ENCODE measurements at regions not wholly inside any gene's neighbourhood (a gene's known extent, or its start where the extent isn't known, plus 50 kb on each side); places are given as distances from the start of the nearest gene placed in this dataset.

- Histone ChIP-seq H3K4me2 (ENCODE audit: low read length) (no peak overlapping the region), H3K4me3 (ENCODE audit: low read length) (no peak overlapping the region), H3K27me3 (ENCODE audit: control insufficient read depth, insufficient read depth, low read length) (peaks cover 7% of the 10 kb centered on the region), H3K9me3 (replicated peaks; ENCODE audit: low read length) (no peaks in the 10 kb centered on the region), H3K9ac (ENCODE audit: low read depth, low read length) (no peak overlapping the region), H3K36me3 (ENCODE audit: insufficient read depth, low read length) (no peaks in the 10 kb centered on the region), H3K4me1 (ENCODE audit: control insufficient read depth, insufficient read depth, low read length) (peaks cover 46% of the 10 kb centered on the region)
Measured at GRCh38 chr16:86831366-86831765, 253.0 kb downstream of the FOXL1 start.

DNA sequence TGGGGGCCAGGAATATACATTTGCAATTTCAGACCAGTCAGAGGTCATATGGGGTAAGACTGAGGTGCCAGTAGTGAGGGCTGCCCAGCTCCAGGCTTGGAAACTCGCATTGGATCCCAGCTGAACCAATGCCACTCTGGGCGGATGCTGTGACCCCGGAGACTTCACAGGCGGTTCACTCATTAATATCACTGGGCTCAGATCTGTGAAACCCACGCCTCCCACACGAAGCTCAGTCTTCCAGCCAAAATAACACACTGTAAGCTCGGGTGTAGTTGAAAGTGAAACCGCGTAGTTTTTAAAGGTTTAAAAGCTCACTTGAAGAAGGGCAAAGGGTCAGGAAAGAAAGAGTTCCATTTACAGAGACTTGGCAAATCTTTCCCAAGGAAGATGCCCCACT, 254.8 kb downstream of the FOXL1 start:
- H3K4me1 ChIP-seq (ENCODE audit: control insufficient read depth, insufficient read depth, low read length) = peaks cover 41% of the 10 kb centered on the region
- no peaks in the 10 kb centered on the region for H3K9me3 ChIP-seq (replicated peaks; ENCODE audit: low read length)
- H3K4me3 ChIP-seq (ENCODE audit: low read length) = peak overlapping the region; percentile 11
- no peaks in the 10 kb centered on the region for H3K27me3 ChIP-seq (ENCODE audit: control insufficient read depth, insufficient read depth, low read length)
- H3K9ac ChIP-seq (ENCODE audit: low read depth, low read length) = peak overlapping the region; percentile 26
- H3K4me2 ChIP-seq (ENCODE audit: low read length) = peak overlapping the region; percentile 54
- H3K36me3 ChIP-seq (ENCODE audit: insufficient read depth, low read length) = no peaks in the 10 kb centered on the region

GRCh38 chr16:86834451-86835035, 256.2 kb downstream of the FOXL1 start:
- H3K4me1 ChIP-seq (ENCODE audit: control insufficient read depth, insufficient read depth, low read length) = peaks cover 41% of the 10 kb centered on the region
- H3K4me3 ChIP-seq (ENCODE audit: low read length) = no peak overlapping the region
- no peaks in the 10 kb centered on the region for H3K36me3 ChIP-seq (ENCODE audit: insufficient read depth, low read length)
- no peak overlapping the region for H3K9ac ChIP-seq (ENCODE audit: low read depth, low read length)
- no peaks in the 10 kb centered on the region for H3K9me3 ChIP-seq (replicated peaks; ENCODE audit: low read length)
- H3K27me3 ChIP-seq (ENCODE audit: control insufficient read depth, insufficient read depth, low read length) = no peaks in the 10 kb centered on the region
- H3K4me2 ChIP-seq (ENCODE audit: low read length) = peak overlapping the region; percentile 17

- peak overlapping the region; percentile 56 for H3K9ac ChIP-seq (ENCODE audit: low read depth, low read length)
Measured at GRCh38 chr16:86835982-86836381, 257.6 kb downstream of the FOXL1 start.

DNA sequence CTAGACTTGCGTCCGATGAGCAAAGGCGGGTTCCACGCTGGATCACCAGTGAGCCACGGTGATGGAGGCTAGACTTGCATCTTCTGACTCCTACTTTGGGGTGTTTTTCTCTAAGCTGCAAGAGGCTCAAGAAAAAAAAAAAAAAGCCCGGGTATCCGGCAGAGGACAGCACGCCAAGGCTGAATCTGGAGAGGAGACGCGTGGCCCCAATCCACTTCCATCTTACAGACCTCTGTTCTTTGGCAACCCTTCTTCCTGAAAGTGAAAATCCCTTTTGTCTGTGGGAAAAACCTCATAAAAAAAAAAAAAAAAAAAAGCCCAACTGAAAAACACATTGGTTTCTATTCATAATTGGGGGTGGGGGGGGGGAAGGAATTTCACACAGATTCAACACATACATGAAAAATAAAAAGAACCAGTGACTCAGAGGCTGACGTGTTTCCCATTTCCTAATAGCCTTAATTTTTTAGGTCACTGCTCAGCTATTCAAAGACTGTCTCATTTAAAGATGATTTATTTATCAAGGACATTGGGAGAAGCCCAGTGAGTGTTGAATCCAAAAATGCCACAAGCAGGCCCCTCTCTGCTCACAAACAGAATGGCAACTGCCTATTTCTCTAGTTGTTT, 258.3 kb downstream of the FOXL1 start:
- Histone ChIP-seq H3K9me3 (replicated peaks; ENCODE audit: low read length) (no peaks in the 10 kb centered on the region), H3K4me2 (ENCODE audit: low read length) (peak overlapping the region; percentile 37), H3K9ac (ENCODE audit: low read depth, low read length) (peak overlapping the region; percentile 56), H3K27me3 (ENCODE audit: control insufficient read depth, insufficient read depth, low read length) (no peaks in the 10 kb centered on the region), H3K4me1 (ENCODE audit: control insufficient read depth, insufficient read depth, low read length) (peaks cover 41% of the 10 kb centered on the region), H3K36me3 (ENCODE audit: insufficient read depth, low read length) (no peaks in the 10 kb centered on the region), H3K4me3 (ENCODE audit: low read length) (no peak overlapping the region)

More at GRCh38 chr16:86835982-86836381, 257.6 kb downstream of the FOXL1 start:
- Histone ChIP-seq H3K9me3 (replicated peaks; ENCODE audit: low read length) (no peaks in the 10 kb centered on the region), H3K4me2 (ENCODE audit: low read length) (no peak overlapping the region), H3K4me3 (ENCODE audit: low read length) (no peak overlapping the region), H3K27me3 (ENCODE audit: control insufficient read depth, insufficient read depth, low read length) (no peaks in the 10 kb centered on the region), H3K4me1 (ENCODE audit: control insufficient read depth, insufficient read depth, low read length) (peaks cover 41% of the 10 kb centered on the region), H3K36me3 (ENCODE audit: insufficient read depth, low read length) (no peaks in the 10 kb centered on the region)

DNA sequence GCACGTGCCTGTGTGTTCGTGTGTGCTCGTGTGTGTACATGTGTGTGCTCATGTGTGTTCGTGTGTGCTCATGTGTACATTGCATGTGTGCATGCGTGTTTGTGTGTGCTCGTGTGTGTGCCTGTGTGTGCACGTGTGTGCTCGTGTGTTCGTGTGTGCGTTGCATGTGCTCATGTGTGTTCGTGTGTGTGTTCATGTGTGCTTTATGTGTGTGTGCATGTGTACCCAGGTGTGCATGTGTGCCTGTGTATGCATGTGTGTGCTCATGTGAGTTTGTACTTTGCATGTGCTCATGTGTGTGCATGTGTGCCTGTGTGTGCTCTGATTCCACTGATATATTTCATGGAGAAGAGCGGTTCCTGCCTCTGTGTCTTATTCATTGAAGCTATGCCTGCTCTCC, 265.5 kb downstream of the FOXL1 start:
- H3K9ac ChIP-seq (ENCODE audit: low read depth, low read length) = no peak overlapping the region
- no peaks in the 10 kb centered on the region for H3K27me3 ChIP-seq (ENCODE audit: control insufficient read depth, insufficient read depth, low read length)
- H3K9me3 ChIP-seq (replicated peaks; ENCODE audit: low read length) = no peaks in the 10 kb centered on the region
- H3K36me3 ChIP-seq (ENCODE audit: insufficient read depth, low read length) = no peaks in the 10 kb centered on the region
- no peaks in the 10 kb centered on the region for H3K4me1 ChIP-seq (ENCODE audit: control insufficient read depth, insufficient read depth, low read length)
- no peak overlapping the region for H3K4me2 ChIP-seq (ENCODE audit: low read length)
- no peak overlapping the region for H3K4me3 ChIP-seq (ENCODE audit: low read length)

- Histone ChIP-seq H3K27me3 (ENCODE audit: control insufficient read depth, insufficient read depth, low read length) (no peaks in the 10 kb centered on the region), H3K9me3 (replicated peaks; ENCODE audit: low read length) (no peaks in the 10 kb centered on the region), H3K4me3 (ENCODE audit: low read length) (no peak overlapping the region), H3K36me3 (ENCODE audit: insufficient read depth, low read length) (no peaks in the 10 kb centered on the region), H3K4me1 (ENCODE audit: control insufficient read depth, insufficient read depth, low read length) (no peaks in the 10 kb centered on the region), H3K9ac (ENCODE audit: low read depth, low read length) (no peak overlapping the region), H3K4me2 (ENCODE audit: low read length) (no peak overlapping the region)
Measured at GRCh38 chr16:86844695-86845094, 266.3 kb downstream of the FOXL1 start.

DNA sequence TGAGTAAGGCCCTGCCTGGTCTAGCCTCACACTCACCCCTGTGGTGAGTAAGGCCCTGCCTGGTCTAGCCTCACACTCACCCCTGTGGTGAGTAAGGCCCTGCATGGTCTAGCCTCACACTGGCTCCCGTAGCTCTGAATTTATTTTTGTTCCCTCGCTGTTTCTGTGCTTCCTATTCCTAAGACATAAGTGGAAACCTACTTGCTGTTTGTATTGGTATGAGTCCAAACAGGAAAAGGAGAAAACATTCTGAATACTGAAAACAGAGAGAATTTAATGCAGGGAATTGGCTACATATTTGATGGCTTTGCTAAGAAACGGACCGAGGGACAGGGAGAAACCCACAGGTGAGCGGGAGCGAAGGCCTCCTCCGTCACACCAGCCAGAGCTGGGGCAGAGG, 267.8 kb downstream of the FOXL1 start:
- Histone ChIP-seq H3K4me2 (ENCODE audit: low read length) (no peak overlapping the region), H3K9me3 (replicated peaks; ENCODE audit: low read length) (no peaks in the 10 kb centered on the region), H3K36me3 (ENCODE audit: insufficient read depth, low read length) (no peaks in the 10 kb centered on the region), H3K9ac (ENCODE audit: low read depth, low read length) (no peak overlapping the region), H3K27me3 (ENCODE audit: control insufficient read depth, insufficient read depth, low read length) (no peaks in the 10 kb centered on the region), H3K4me3 (ENCODE audit: low read length) (no peak overlapping the region), H3K4me1 (ENCODE audit: control insufficient read depth, insufficient read depth, low read length) (no peaks in the 10 kb centered on the region)

GRCh38 chr16:86848821-86849220, 270.5 kb downstream of the FOXL1 start:
- H3K9me3 ChIP-seq (replicated peaks; ENCODE audit: low read length) = no peaks in the 10 kb centered on the region
- H3K4me2 ChIP-seq (ENCODE audit: low read length) = no peak overlapping the region
- no peak overlapping the region for H3K4me3 ChIP-seq (ENCODE audit: low read length)
- no peaks in the 10 kb centered on the region for H3K36me3 ChIP-seq (ENCODE audit: insufficient read depth, low read length)
- H3K9ac ChIP-seq (ENCODE audit: low read depth, low read length) = no peak overlapping the region
- peaks cover under 1% of the 10 kb centered on the region for H3K4me1 ChIP-seq (ENCODE audit: control insufficient read depth, insufficient read depth, low read length)
- no peaks in the 10 kb centered on the region for H3K27me3 ChIP-seq (ENCODE audit: control insufficient read depth, insufficient read depth, low read length)

- Histone ChIP-seq H3K27me3 (ENCODE audit: control insufficient read depth, insufficient read depth, low read length) (no peaks in the 10 kb centered on the region), H3K9ac (ENCODE audit: low read depth, low read length) (no peak overlapping the region), H3K36me3 (ENCODE audit: insufficient read depth, low read length) (no peaks in the 10 kb centered on the region), H3K9me3 (replicated peaks; ENCODE audit: low read length) (no peaks in the 10 kb centered on the region), H3K4me1 (ENCODE audit: control insufficient read depth, insufficient read depth, low read length) (peaks cover 16% of the 10 kb centered on the region), H3K4me2 (ENCODE audit: low read length) (no peak overlapping the region), H3K4me3 (ENCODE audit: low read length) (no peak overlapping the region)
Measured at GRCh38 chr16:86850670-86851069, 272.3 kb downstream of the FOXL1 start.

- H3K27me3 ChIP-seq (ENCODE audit: control insufficient read depth, insufficient read depth, low read length) = no peaks in the 10 kb centered on the region
Measured at GRCh38 chr16:86852135-86852534, 273.8 kb downstream of the FOXL1 start.

GRCh38 chr16:86854058-86854621, 275.8 kb downstream of the FOXL1 start:
- H3K9ac ChIP-seq (ENCODE audit: low read depth, low read length) = no peak overlapping the region
- no peaks in the 10 kb centered on the region for H3K9me3 ChIP-seq (replicated peaks; ENCODE audit: low read length)
- H3K4me1 ChIP-seq (ENCODE audit: control insufficient read depth, insufficient read depth, low read length) = peaks cover 21% of the 10 kb centered on the region
- no peak overlapping the region for H3K4me2 ChIP-seq (ENCODE audit: low read length)
- no peaks in the 10 kb centered on the region for H3K36me3 ChIP-seq (ENCODE audit: insufficient read depth, low read length)
- no peak overlapping the region for H3K4me3 ChIP-seq (ENCODE audit: low read length)
- no peaks in the 10 kb centered on the region for H3K27me3 ChIP-seq (ENCODE audit: control insufficient read depth, insufficient read depth, low read length)

More at GRCh38 chr16:86852135-86852534, 273.8 kb downstream of the FOXL1 start:
- Histone ChIP-seq H3K4me3 (ENCODE audit: low read length) (no peak overlapping the region), H3K9ac (ENCODE audit: low read depth, low read length) (no peak overlapping the region), H3K36me3 (ENCODE audit: insufficient read depth, low read length) (no peaks in the 10 kb centered on the region), H3K4me1 (ENCODE audit: control insufficient read depth, insufficient read depth, low read length) (peaks cover 16% of the 10 kb centered on the region), H3K4me2 (ENCODE audit: low read length) (no peak overlapping the region), H3K9me3 (replicated peaks; ENCODE audit: low read length) (no peaks in the 10 kb centered on the region)
